GM21367 (cell line): ENCODE measurements at regions not wholly inside any gene's neighbourhood (a gene's known extent, or its start where the extent isn't known, plus 50 kb on each side); places are given as distances from the start of the nearest gene placed in this dataset.

Experiments used
- ATAC-seq: cut with Tn5 transposase; IDR thresholded peaks from one replicate; pipeline ENCODE4 v1.9.1; 2021; ENCODE audit not compliant: unreplicated experiment

- ATAC-seq = no peak
Measured at GRCh38 chr3:25130724-25131520, 297.1 kb upstream of the RARB start.

GRCh38 chr3:25133588-25133987, 294.5 kb upstream of the RARB start:
- ATAC-seq = no peak

GRCh38 chr3:25137606-25138005, 290.5 kb upstream of the RARB start:
- ATAC-seq = no peak

GRCh38 chr3:25139267-25139666, 288.8 kb upstream of the RARB start:
- ATAC-seq = no peak

GRCh38 chr3:25142609-25143355, 285.3 kb upstream of the RARB start:
- ATAC-seq = no peak

- ATAC-seq = no peak
Measured at GRCh38 chr3:25143356-25144025, 284.6 kb upstream of the RARB start.

- ATAC-seq = no peak
Measured at GRCh38 chr3:25144430-25144829, 283.6 kb upstream of the RARB start.

- ATAC-seq = no peak
Measured at GRCh38 chr3:25145176-25145575, 282.9 kb upstream of the RARB start.

GRCh38 chr3:25150199-25150598, 277.9 kb upstream of the RARB start:
- ATAC-seq = no peak

GRCh38 chr3:25151281-25151902, 276.7 kb upstream of the RARB start:
- no peak for ATAC-seq

GRCh38 chr3:25151903-25152295, 276.2 kb upstream of the RARB start:
- ATAC-seq = no peak

GRCh38 chr3:25153136-25153535, 274.9 kb upstream of the RARB start:
- no peak for ATAC-seq

- ATAC-seq = no peak
Measured at GRCh38 chr3:25153561-25153960, 274.5 kb upstream of the RARB start.

GRCh38 chr3:25155652-25156471, 272.2 kb upstream of the RARB start:
- ATAC-seq = no peak

GRCh38 chr3:25156626-25157025, 271.4 kb upstream of the RARB start:
- ATAC-seq = no peak

- ATAC-seq = no peak
Measured at GRCh38 chr3:25165306-25165705, 262.8 kb upstream of the RARB start.

- ATAC-seq = no peak
Measured at GRCh38 chr3:25166016-25166415, 262.0 kb upstream of the RARB start.

- no peak for ATAC-seq
Measured at GRCh38 chr3:25169151-25169550, 258.9 kb upstream of the RARB start.

- ATAC-seq = no peak
Measured at GRCh38 chr3:25170021-25170420, 258.0 kb upstream of the RARB start.

GRCh38 chr3:25171118-25171807, 256.8 kb upstream of the RARB start:
- no peak for ATAC-seq
